ENCODE measurements at regions not wholly inside any gene's neighbourhood (a gene's known extent, or its start where the extent isn't known, plus 50 kb on each side); places are given as distances from the start of the nearest gene placed in this dataset.

DNA sequence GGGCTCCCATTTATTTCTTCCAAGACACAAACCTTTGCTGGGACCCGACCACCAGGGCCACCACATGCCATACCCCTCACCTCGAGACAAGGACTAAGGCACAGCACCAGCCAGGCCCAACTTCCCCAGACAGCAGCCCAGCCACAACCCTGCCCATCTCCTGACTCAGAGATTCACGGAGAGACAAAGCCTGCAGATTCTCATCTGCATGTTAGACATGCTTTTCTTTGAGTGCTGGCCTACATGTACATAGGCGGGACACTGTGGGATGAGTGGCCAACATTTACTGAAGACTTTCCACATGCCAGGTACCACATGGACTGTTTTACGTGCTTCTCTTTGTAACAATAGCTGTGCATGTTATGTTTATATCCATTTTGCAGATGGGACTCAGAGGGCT is 221.3 kb upstream of the ZMIZ1 start:
- Mint-ChIP-seq H3K27ac (no peak overlapping the region), H3K9me3 (ENCODE audit: insufficient read depth) (peaks cover 6% of the 10 kb centered on the region), H3K27me3 (no peaks in the 10 kb centered on the region), H3K4me1 (no peaks in the 10 kb centered on the region), H3K4me3 (no peak overlapping the region)
- Histone ChIP-seq H3K4me3 (ENCODE audit: control extremely low read depth in 1 of 5, extremely low read depth in 1 of 5, insufficient read depth in 1 of 5, low read depth in 2 of 5, low read length in 4 of 5) (no peak overlapping the region), H2AFZ (ENCODE audit: insufficient read depth, low read depth, low read length, poor library complexity, severe bottlenecking) (no peak overlapping the region), H3K4me1 (ENCODE audit: control insufficient read depth in 2 of 2, insufficient read depth in 2 of 2, low read length in 2 of 2) (no peaks in the 10 kb centered on the region), H3K9ac (ENCODE audit: low read length) (no peak overlapping the region), H3K9me3 (ENCODE audit: control extremely low read depth in 1 of 3, control insufficient read depth in 2 of 3, insufficient read depth in 1 of 3, low read length in 2 of 3) (peaks cover 0 to 5% (median 0%) of the 10 kb centered on the region in 3 donors), H3K27ac (ENCODE audit: low read length in 2 of 2) (no peak overlapping the region), H3K79me2 (ENCODE audit: control insufficient read depth, insufficient read depth, low read length) (no peaks in the 10 kb centered on the region), H3K27me3 (replicated peaks in 1 of 4; ENCODE audit: control extremely low read depth in 1 of 4, control insufficient read depth in 3 of 4, insufficient read depth in 4 of 4, low read length in 3 of 4) (no peaks in the 10 kb centered on the region), H3K4me2 (replicated peaks; ENCODE audit: low read depth, low read length, poor library complexity, severe bottlenecking) (no peak overlapping the region), H3K36me3 (replicated peaks in 1 of 2; ENCODE audit: control extremely low read depth in 1 of 2, control insufficient read depth in 1 of 2, extremely low read depth in 1 of 2, insufficient read depth in 2 of 2, low read length in 1 of 2) (no peaks in the 10 kb centered on the region), H4K20me1 (ENCODE audit: control insufficient read depth, insufficient read depth, low read length, poor library complexity, severe bottlenecking) (no peaks in the 10 kb centered on the region)
- ChIA-PET CTCF (no interaction called here), POLR2A (no interaction called here)
- DNase-seq (no peak), ATAC-seq (ENCODE audit: low read depth) (no peak)
- WGBS (ENCODE audit: insufficient coverage), result 63% methylated on average over 4 of the region's 5 CpGs
- intact Hi-C loops (cut with micrococcal nuclease), result no loop called here
- TF ChIP-seq, protein P1, sequence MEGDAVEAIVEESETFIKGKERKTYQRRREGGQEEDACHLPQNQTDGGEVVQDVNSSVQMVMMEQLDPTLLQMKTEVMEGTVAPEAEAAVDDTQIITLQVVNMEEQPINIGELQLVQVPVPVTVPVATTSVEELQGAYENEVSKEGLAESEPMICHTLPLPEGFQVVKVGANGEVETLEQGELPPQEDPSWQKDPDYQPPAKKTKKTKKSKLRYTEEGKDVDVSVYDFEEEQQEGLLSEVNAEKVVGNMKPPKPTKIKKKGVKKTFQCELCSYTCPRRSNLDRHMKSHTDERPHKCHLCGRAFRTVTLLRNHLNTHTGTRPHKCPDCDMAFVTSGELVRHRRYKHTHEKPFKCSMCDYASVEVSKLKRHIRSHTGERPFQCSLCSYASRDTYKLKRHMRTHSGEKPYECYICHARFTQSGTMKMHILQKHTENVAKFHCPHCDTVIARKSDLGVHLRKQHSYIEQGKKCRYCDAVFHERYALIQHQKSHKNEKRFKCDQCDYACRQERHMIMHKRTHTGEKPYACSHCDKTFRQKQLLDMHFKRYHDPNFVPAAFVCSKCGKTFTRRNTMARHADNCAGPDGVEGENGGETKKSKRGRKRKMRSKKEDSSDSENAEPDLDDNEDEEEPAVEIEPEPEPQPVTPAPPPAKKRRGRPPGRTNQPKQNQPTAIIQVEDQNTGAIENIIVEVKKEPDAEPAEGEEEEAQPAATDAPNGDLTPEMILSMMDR (IDR thresholded peaks at IDR 0.05), result no peak
- no peak for TF ChIP-seq EZH2 (IDR thresholded peaks at IDR 0.05; ENCODE audit: borderline replicate concordance, insufficient read depth, low read depth, low read length, poor library complexity, severe bottlenecking)

DNA sequence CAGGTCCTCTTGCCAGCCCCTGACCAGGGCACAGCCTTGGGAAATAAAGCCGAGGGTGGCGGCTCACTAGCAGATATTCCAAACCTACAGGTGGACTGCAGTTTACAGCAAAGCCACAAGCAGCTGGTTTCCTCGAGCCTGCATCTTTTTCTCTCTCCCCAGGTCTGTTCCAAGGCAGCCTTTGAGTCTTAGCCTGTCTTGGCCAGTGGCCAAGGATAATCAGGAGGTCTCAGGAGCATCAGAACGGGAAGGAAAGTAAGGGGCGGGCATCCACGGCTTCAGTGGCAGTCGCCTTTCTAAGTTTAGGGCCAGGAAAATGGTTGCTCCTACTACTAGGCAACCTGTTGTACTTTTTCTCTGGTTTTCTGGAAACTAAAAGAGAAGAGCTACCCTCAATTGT is 219.7 kb upstream of the ZMIZ1 start:
- no peaks in the 10 kb centered on the region for H3K79me2 ChIP-seq (ENCODE audit: control insufficient read depth, insufficient read depth, low read length)
- H2AFZ ChIP-seq (ENCODE audit: insufficient read depth, low read depth, low read length, poor library complexity, severe bottlenecking), result no peak overlapping the region
- H4K20me1 ChIP-seq (ENCODE audit: control insufficient read depth, insufficient read depth, low read length, poor library complexity, severe bottlenecking), result no peaks in the 10 kb centered on the region
- H3K4me1 Mint-ChIP-seq, result no peaks in the 10 kb centered on the region
- H3K27ac ChIP-seq (ENCODE audit: low read length in 2 of 2), result no peak overlapping the region
- WGBS (ENCODE audit: insufficient coverage), result 76% methylated on average over 3 of the region's 7 CpGs
- DNase-seq, result no peak
- POLR2A ChIA-PET, result no interaction called here
- H3K9me3 Mint-ChIP-seq (ENCODE audit: insufficient read depth), result no peaks in the 10 kb centered on the region
- H3K4me3 ChIP-seq (ENCODE audit: control extremely low read depth in 1 of 5, extremely low read depth in 1 of 5, insufficient read depth in 1 of 5, low read depth in 2 of 5, low read length in 4 of 5), result no peak overlapping the region
- H3K4me3 Mint-ChIP-seq, result no peak overlapping the region
- no peak for ATAC-seq (ENCODE audit: low read depth)
- no peaks in the 10 kb centered on the region for H3K9me3 ChIP-seq (ENCODE audit: control extremely low read depth in 1 of 3, control insufficient read depth in 2 of 3, insufficient read depth in 1 of 3, low read length in 2 of 3)
- H3K4me1 ChIP-seq (ENCODE audit: control insufficient read depth in 2 of 2, insufficient read depth in 2 of 2, low read length in 2 of 2), result no peaks in the 10 kb centered on the region
- no peak for TF ChIP-seq EZH2 (IDR thresholded peaks at IDR 0.05; ENCODE audit: borderline replicate concordance, insufficient read depth, low read depth, low read length, poor library complexity, severe bottlenecking)
- TF ChIP-seq, protein P1 (IDR thresholded peaks at IDR 0.05), result no peak
- no peak overlapping the region for H3K27ac Mint-ChIP-seq
- intact Hi-C loops (cut with micrococcal nuclease), result no loop called here
- no peaks in the 10 kb centered on the region for H3K27me3 ChIP-seq (replicated peaks in 1 of 4; ENCODE audit: control extremely low read depth in 1 of 4, control insufficient read depth in 3 of 4, insufficient read depth in 4 of 4, low read length in 3 of 4)
- peaks cover 8% of the 10 kb centered on the region for H3K27me3 Mint-ChIP-seq
- H3K4me2 ChIP-seq (replicated peaks; ENCODE audit: low read depth, low read length, poor library complexity, severe bottlenecking), result no peak overlapping the region
- no peaks in the 10 kb centered on the region for H3K36me3 ChIP-seq (replicated peaks in 1 of 2; ENCODE audit: control extremely low read depth in 1 of 2, control insufficient read depth in 1 of 2, extremely low read depth in 1 of 2, insufficient read depth in 2 of 2, low read length in 1 of 2)
- H3K9ac ChIP-seq (ENCODE audit: low read length), result no peak overlapping the region
- CTCF ChIA-PET, result no interaction called here
